NCI-H1417 (cell line): ENCODE measurements at regions not wholly inside any gene's neighbourhood (a gene's known extent, or its start where the extent isn't known, plus 50 kb on each side); places are given as distances from the start of the nearest gene placed in this dataset.
A peak's percentile ranks its signal among the peaks of the same experiment; 100 is the strongest.

Experiments used
- DNase-seq, 3 experiments: peaks; one replicate each; lab custom pipeline; 2025; lab: John Stamatoyannopoulos, UW

- DNase-seq, result no peak
Observed at GRCh38 chr17:33475594-33475993, 182.5 kb upstream of the ASIC2 start.

GRCh38 chr17:33481652-33482051 is 188.6 kb upstream of the ASIC2 start:
- no peak for DNase-seq

GRCh38 chr17:33482636-33483035 is 189.5 kb upstream of the ASIC2 start:
- no peak for DNase-seq

- DNase-seq, result no peak
Observed at GRCh38 chr17:33484559-33484958, 191.5 kb upstream of the ASIC2 start.

- DNase-seq, result no peak
Observed at GRCh38 chr17:33486135-33486885, 193.2 kb upstream of the ASIC2 start.

- no peak for DNase-seq
Observed at GRCh38 chr17:33487187-33487879, 194.2 kb upstream of the ASIC2 start.

GRCh38 chr17:33491871-33492481 is 198.9 kb upstream of the ASIC2 start:
- no peak for DNase-seq

- DNase-seq, result no peak
Observed at GRCh38 chr17:33492731-33493265, 199.7 kb upstream of the ASIC2 start.

- no peak for DNase-seq
Observed at GRCh38 chr17:33493566-33493965, 200.5 kb upstream of the ASIC2 start.

GRCh38 chr17:33494151-33494550 is 201.1 kb upstream of the ASIC2 start:
- no peak for DNase-seq

GRCh38 chr17:33497623-33498022 is 204.5 kb upstream of the ASIC2 start:
- no peak for DNase-seq

GRCh38 chr17:33498069-33498468 is 205.0 kb upstream of the ASIC2 start:
- DNase-seq, result no peak

GRCh38 chr17:33499040-33499439 is 205.9 kb upstream of the ASIC2 start:
- no peak for DNase-seq

- DNase-seq, result peak in 1 of 3 experiments; percentile 38
Observed at GRCh38 chr17:33500151-33500550, 207.1 kb upstream of the ASIC2 start.

GRCh38 chr17:33501185-33501584 is 208.1 kb upstream of the ASIC2 start:
- DNase-seq, result no peak

- no peak for DNase-seq
Observed at GRCh38 chr17:33504571-33504970, 211.5 kb upstream of the ASIC2 start.

- no peak for DNase-seq
Observed at GRCh38 chr17:33506889-33507650, 214.0 kb upstream of the ASIC2 start.

GRCh38 chr17:33508215-33508614 is 215.1 kb upstream of the ASIC2 start:
- DNase-seq, result no peak

- no peak for DNase-seq
Observed at GRCh38 chr17:33509331-33509730, 216.2 kb upstream of the ASIC2 start.

GRCh38 chr17:33511670-33512069 is 218.6 kb upstream of the ASIC2 start:
- no peak for DNase-seq

GRCh38 chr17:33512113-33512512 is 219.0 kb upstream of the ASIC2 start:
- no peak for DNase-seq

GRCh38 chr17:33513769-33514168 is 220.7 kb upstream of the ASIC2 start:
- DNase-seq, result no peak
